Body of pancreas (tissue), 4 donors: ENCODE measurements at regions not wholly inside any gene's neighbourhood (a gene's known extent, or its start where the extent isn't known, plus 50 kb on each side); places are given as distances from the start of the nearest gene placed in this dataset.

ENCODE experiments used
- ATAC-seq: fragments of 150-250 bp; one replicate; pipeline ENCODE4 v1.9.1; 2016
- DNase-seq, 4 donors: peaks; one replicate each; pipeline ENCODE4 v3.0.0-alpha.2; 2019
- H3K27ac ChIP-seq, 4 donors: fragments of 200-600 bp; sonication (generic); 1 replicate in 3 of 4; 2 replicates in 1 of 4; pipeline versions ENCODE4 v1.5.1 to v1.6.1; 2016 to 2019; ENCODE audit warnings: mild to moderate bottlenecking in 1 of 4, mixed read lengths in 1 of 4, moderate library complexity in 1 of 4
- H3K27me3 ChIP-seq, 2 donors: fragments of 200-600 bp; sonication (generic); one replicate each; pipeline ENCODE4 v1.6.0; 2016; ENCODE audit warnings: mild to moderate bottlenecking in 1 of 2
- H3K36me3 ChIP-seq, 2 donors: fragments of 200-600 bp; sonication (generic); replicated peaks in 1 of 2; 2 replicates each; pipeline ENCODE4 v1.5.1; 2016; ENCODE audit warnings: low read depth in 2 of 2; ENCODE audit not compliant: insufficient read depth in 1 of 2
- H3K4me1 ChIP-seq: fragments of 200-600 bp; sonication (generic); one replicate; pipeline ENCODE4 v1.6.0; 2016
- H3K4me3 ChIP-seq, 2 donors: fragments of 200-600 bp; sonication (generic); 1 replicate in 1 of 2; 2 replicates in 1 of 2; pipeline ENCODE4 v1.5.1; 2016 to 2019
- H3K9me3 ChIP-seq, 3 donors: fragments of 200-600 bp; sonication (generic); 1 replicate in 2 of 3; 2 replicates in 1 of 3; pipeline ENCODE4 v1.5.1; 2016
- POLR2A ChIP-seq, 3 donors: fragments of 450-650 bp; IDR thresholded peaks; one replicate each; pipeline ENCODE4 v1.6.1; 2016; ENCODE audit warnings: antibody characterized with exemption in 3 of 3, mild to moderate bottlenecking in 2 of 3
- WGBS, 2 donors: methylation state at CpG; one replicate each; pipeline ENCODE4 v1.1.5; 2017; 5-methylcytosine and 5-hydroxymethylcytosine counted together
- intact Hi-C: fragments of 100-400 bp; cut with DNase I; formaldehyde crosslinking; loops from one replicate; pipeline ENCODE4 v1.15.1; 2023
- TF ChIP-seq, protein P1 (sequence below), 7 experiments: fragments of 450-650 bp in 4 of 7; fragments of 200-600 bp in 3 of 7; sonication (generic) in 3 of 7; IDR thresholded peaks; one replicate each; pipeline ENCODE4 v1.5.1; 2016 to 2019; ENCODE audit warnings: antibody characterized with exemption in 7 of 7

DNA sequence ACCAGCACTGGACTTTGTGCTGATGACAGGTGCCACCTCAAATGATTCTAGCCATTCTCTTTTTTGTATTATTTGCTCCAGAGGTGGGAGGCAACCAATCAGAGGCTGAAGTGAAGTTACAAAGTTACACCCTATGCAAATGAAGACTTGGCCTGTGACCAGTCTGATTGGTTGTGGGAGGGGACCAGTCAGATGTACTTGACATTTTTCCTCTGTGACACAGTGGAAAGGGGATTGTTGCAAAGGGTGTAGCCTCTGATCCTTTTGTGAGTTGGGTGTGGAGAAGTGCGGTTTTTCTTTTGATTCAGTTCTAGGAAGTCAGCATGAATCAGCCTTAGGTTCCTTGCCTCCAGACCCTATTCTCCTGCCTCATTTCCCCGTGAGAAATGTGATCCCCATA, 244.0 kb downstream of the ARL6IP6 start:
- Histone ChIP-seq H3K9me3 (no peaks in the 10 kb centered on the region), H3K4me1 (no peaks in the 10 kb centered on the region), H3K4me3 (no peak overlapping the region), H3K27me3 (no peaks in the 10 kb centered on the region), H3K27ac (no peak overlapping the region), H3K36me3 (no peaks in the 10 kb centered on the region)
- TF ChIP-seq, protein P1, sequence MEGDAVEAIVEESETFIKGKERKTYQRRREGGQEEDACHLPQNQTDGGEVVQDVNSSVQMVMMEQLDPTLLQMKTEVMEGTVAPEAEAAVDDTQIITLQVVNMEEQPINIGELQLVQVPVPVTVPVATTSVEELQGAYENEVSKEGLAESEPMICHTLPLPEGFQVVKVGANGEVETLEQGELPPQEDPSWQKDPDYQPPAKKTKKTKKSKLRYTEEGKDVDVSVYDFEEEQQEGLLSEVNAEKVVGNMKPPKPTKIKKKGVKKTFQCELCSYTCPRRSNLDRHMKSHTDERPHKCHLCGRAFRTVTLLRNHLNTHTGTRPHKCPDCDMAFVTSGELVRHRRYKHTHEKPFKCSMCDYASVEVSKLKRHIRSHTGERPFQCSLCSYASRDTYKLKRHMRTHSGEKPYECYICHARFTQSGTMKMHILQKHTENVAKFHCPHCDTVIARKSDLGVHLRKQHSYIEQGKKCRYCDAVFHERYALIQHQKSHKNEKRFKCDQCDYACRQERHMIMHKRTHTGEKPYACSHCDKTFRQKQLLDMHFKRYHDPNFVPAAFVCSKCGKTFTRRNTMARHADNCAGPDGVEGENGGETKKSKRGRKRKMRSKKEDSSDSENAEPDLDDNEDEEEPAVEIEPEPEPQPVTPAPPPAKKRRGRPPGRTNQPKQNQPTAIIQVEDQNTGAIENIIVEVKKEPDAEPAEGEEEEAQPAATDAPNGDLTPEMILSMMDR (IDR thresholded peaks at IDR 0.05), result no peak
- TF ChIP-seq POLR2A (IDR thresholded peaks at IDR 0.05), result no peak
- intact Hi-C loops, result no loop called here
- ATAC-seq, result no peak
- WGBS, 2 donors, result 44 to 68% methylated on average over 2 of the region's 2 CpGs
- DNase-seq, result no peak

DNA sequence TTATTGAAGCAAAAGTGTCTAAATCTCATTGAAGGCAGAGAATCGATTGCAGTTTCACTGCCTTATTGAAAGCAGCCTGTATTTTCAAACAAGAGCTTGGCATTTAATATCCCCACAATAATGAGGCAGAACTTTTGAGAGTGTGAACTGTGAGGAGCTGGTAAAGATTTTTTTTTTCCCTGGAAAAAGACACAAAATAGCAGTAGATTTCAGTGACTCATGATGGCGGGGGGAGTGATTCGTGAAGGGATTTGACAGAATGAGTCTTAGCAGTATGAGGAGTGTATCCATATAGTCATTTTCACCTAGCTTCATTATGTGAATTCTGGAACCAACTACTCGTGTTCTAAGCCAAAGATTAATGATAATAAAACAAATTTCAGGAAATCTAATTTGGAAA, 242.9 kb downstream of the ARL6IP6 start:
- Histone ChIP-seq H3K27me3 (no peaks in the 10 kb centered on the region), H3K9me3 (no peaks in the 10 kb centered on the region), H3K36me3 (no peaks in the 10 kb centered on the region), H3K27ac (no peak overlapping the region), H3K4me1 (no peaks in the 10 kb centered on the region), H3K4me3 (no peak overlapping the region)
- 56 to 61% methylated on average over 4 of the region's 4 CpGs for WGBS, 2 donors
- ATAC-seq, result no peak
- intact Hi-C loops, result no loop called here
- TF ChIP-seq, protein P1 (IDR thresholded peaks at IDR 0.05), result no peak
- TF ChIP-seq POLR2A (IDR thresholded peaks at IDR 0.05), result no peak
- DNase-seq, result no peak

DNA sequence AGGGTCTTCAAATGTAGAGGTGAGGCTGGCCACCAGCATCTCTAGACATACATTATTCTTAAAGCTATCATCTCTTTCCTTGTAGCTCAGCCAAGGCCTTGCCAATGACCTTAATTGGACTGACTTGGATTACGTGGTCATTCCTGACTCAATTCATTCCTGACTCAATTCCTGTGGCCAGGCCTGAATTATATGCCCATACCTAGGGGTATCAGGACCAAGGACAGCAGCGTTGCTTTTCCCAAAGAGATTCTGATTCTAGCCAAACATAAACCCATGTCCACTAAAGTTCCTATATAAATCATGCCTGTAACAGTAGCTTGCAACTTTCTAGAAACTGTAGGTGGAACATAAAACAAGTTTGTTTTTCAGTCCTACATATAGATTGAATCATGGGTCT, 231.7 kb downstream of the ARL6IP6 start:
- Histone ChIP-seq H3K4me1 (no peaks in the 10 kb centered on the region), H3K27me3 (no peaks in the 10 kb centered on the region), H3K27ac (no peak overlapping the region), H3K36me3 (no peaks in the 10 kb centered on the region), H3K4me3 (no peak overlapping the region), H3K9me3 (no peaks in the 10 kb centered on the region)
- no peak for TF ChIP-seq POLR2A (IDR thresholded peaks at IDR 0.05)
- TF ChIP-seq, protein P1 (IDR thresholded peaks at IDR 0.05), result no peak
- intact Hi-C loops, result no loop called here
- WGBS, 2 donors, result 18 to 26% methylated on average over 2 of the region's 2 CpGs
- DNase-seq (no peak), ATAC-seq (no peak)

DNA sequence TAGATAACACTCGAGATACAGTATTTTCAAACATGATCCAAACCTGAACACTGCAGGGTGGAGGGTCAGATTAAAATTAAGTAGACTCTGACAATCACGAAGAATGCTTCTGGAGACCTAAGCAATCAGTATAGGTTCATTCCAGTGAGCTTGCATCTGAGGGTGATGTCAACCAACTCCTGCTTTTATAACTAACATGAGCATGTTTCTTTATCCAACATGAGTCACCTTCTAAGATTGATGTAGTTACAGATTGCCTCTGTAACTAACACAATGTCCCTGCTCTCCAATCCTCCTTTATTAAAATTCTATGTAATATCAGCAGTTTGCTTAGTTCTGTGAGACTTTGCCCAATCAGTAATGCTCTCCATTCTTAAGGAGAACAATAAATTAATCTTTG, 225.7 kb downstream of the ARL6IP6 start:
- ATAC-seq, result no peak
- no peak overlapping the region for H3K27ac ChIP-seq
- 35 to 41% methylated on average over 2 of the region's 2 CpGs for WGBS, 2 donors
- TF ChIP-seq, protein P1 (IDR thresholded peaks at IDR 0.05), result no peak
- no peak for TF ChIP-seq POLR2A (IDR thresholded peaks at IDR 0.05)
- H3K4me1 ChIP-seq, result no peaks in the 10 kb centered on the region
- no peaks in the 10 kb centered on the region for H3K9me3 ChIP-seq
- no peak overlapping the region for H3K4me3 ChIP-seq
- no peak for DNase-seq
- H3K27me3 ChIP-seq, result no peaks in the 10 kb centered on the region
- intact Hi-C loops, result no loop called here
- H3K36me3 ChIP-seq, result no peaks in the 10 kb centered on the region

DNA sequence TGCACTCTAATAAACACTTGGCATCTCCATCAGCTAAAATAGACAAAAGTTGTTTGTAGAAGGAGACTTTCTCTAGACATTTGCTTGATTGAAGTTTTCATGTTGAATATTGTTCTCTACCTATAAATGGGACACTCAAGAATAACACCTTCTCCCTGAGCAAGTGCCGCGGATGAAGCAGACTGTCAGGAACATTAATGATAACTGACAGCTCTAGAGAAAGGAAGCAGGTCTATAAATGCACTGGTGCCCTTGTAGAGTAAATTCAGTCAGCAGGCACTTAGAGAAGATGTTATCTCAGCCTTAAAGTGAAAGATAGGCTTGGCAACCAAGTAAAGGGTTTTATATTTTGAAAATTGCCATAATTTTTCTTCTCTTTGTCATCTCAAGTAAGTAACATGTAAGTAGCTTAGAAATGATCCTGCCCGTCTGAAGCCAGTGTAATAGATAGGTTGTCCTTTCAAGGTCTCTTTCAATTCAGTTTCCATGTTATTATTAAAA, 224.6 kb downstream of the ARL6IP6 start:
- H3K9me3 ChIP-seq, result no peaks in the 10 kb centered on the region
- no peak overlapping the region for H3K27ac ChIP-seq
- TF ChIP-seq POLR2A (IDR thresholded peaks at IDR 0.05), result no peak
- TF ChIP-seq, protein P1 (IDR thresholded peaks at IDR 0.05), result no peak
- WGBS, 2 donors, result 32 to 35% methylated on average over 3 of the region's 3 CpGs
- intact Hi-C loops, result no loop called here
- no peaks in the 10 kb centered on the region for H3K27me3 ChIP-seq
- no peak overlapping the region for H3K4me3 ChIP-seq
- H3K36me3 ChIP-seq, result no peaks in the 10 kb centered on the region
- no peak for DNase-seq
- no peaks in the 10 kb centered on the region for H3K4me1 ChIP-seq
- no peak for ATAC-seq
